IPS DF 6.9 (cell line): ENCODE measurements at regions not wholly inside any gene's neighbourhood (a gene's known extent, or its start where the extent isn't known, plus 50 kb on each side); places are given as distances from the start of the nearest gene placed in this dataset.
"Not testable (repeated sequence)": the region's sequence is repeated elsewhere in the genome, so short reads cannot be mapped to it uniquely, and the experiment has no call there.

Experiments used
- DNase-seq: peaks from one replicate; pipeline ENCODE4 v3.0.0-alpha.2; 2013; ENCODE audit warnings: low read depth, low spot score
- H3K27ac ChIP-seq: one replicate; pipeline ENCODE4 v1.5.1; 2013; ENCODE audit warnings: low read length, control low read depth
- H3K27me3 ChIP-seq: 2 replicates; pipeline ENCODE4 v1.6.1; 2013; ENCODE audit warnings: mild to moderate bottlenecking, low read length; ENCODE audit not compliant: control insufficient read depth, insufficient read depth
- H3K36me3 ChIP-seq: 2 replicates; pipeline ENCODE4 v1.6.1; 2013; ENCODE audit warnings: low read length; ENCODE audit not compliant: control insufficient read depth, insufficient read depth
- H3K4me1 ChIP-seq: 2 replicates; pipeline ENCODE4 v1.6.1; 2013; ENCODE audit warnings: low read length; ENCODE audit not compliant: control insufficient read depth, insufficient read depth
- H3K4me3 ChIP-seq: 2 replicates; pipeline ENCODE4 v1.5.1; 2013; ENCODE audit warnings: mild to moderate bottlenecking, low read length
- H3K9me3 ChIP-seq: 2 replicates; pipeline ENCODE4 v1.6.1; 2013; ENCODE audit warnings: low read length, inconsistent platforms; ENCODE audit not compliant: control insufficient read depth, insufficient read depth
- WGBS: extraction: QIAGEN DNeasy Blood & Tissue Kit; methylation state at CpG from one replicate; pipeline ENCODE4 v1.1.7; 2013; ENCODE audit warnings: mixed read lengths, missing lambda C conversion rate; ENCODE audit not compliant: insufficient read length, insufficient coverage; 5-methylcytosine and 5-hydroxymethylcytosine counted together

DNA sequence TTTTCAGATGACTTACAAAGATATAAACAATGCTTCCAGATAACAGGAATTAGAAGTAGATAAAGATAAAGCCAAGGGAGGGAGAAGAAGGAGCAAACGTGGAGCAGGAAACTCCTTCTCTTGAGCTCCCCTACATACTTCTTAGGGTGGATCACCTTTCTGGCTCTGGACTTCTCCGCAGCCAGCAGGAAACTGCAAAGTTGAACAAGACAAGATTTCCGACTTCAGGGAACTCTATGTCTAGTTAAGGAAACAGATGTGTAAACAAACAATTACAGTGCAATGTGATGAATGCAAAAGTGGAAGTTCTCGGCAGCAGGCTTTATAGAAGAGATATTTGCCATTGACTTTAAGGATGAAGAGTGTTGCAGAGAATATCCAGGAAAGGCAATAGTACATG, 134.0 kb upstream of the MARCKS start:
- Histone ChIP-seq H3K4me1 (no peaks in the 10 kb centered on the region), H3K36me3 (no peaks in the 10 kb centered on the region), H3K9me3 (no peaks in the 10 kb centered on the region), H3K4me3 (no peak overlapping the region), H3K27me3 (no peaks in the 10 kb centered on the region), H3K27ac (no peak overlapping the region)
- no CpG with 5 or more reads among the region's 4 CpGs for WGBS
- DNase-seq, result no peak

DNA sequence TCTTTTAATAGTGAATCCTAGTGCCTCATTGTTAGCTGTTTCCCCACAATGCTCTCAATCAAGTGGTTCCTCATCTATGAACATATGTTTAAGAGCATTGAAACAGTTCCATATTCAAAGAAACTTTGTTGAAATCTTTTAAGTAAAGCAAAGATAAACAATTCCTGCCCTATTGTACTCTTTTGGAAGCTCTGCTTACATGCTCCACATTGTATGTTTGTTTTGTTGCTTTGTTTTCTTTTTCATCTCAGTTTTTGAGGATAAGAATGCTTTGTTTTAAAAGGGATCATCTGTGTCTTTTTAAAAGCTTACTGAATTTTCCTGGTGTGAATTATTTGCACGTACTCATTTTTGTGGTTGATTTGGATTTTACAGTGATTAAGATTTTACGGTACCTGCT, 132.2 kb upstream of the MARCKS start:
- not testable (repeated sequence) for H3K4me1 ChIP-seq, DNase-seq, H3K36me3 ChIP-seq, H3K4me3 ChIP-seq, H3K27ac ChIP-seq, H3K9me3 ChIP-seq, H3K27me3 ChIP-seq
- no CpG with 5 or more reads among the region's 2 CpGs for WGBS

DNA sequence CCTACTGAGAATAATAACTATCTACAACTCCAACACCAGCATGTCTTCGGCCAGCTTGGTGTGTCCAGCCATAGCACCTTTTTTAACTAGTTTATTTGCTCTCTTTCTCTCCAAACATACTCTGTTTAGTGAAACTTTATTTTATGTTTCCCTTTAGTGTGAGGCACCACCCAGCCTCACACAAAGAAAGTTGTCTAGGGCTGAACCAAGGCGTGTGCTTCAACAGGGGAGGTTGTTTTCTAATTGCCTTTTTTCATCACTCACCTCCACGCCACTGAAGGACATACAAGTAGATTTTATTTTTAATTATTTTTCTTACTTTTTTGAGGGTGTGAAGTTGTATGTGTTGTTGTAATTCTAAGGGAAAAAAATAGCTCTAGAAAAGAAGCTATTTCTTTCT, 125.6 kb upstream of the MARCKS start:
- H3K27me3 ChIP-seq, result no peaks in the 10 kb centered on the region
- no peaks in the 10 kb centered on the region for H3K36me3 ChIP-seq
- no peak for DNase-seq
- no peak overlapping the region for H3K4me3 ChIP-seq
- H3K4me1 ChIP-seq, result no peaks in the 10 kb centered on the region
- H3K27ac ChIP-seq, result no peak overlapping the region
- H3K9me3 ChIP-seq, result no peaks in the 10 kb centered on the region
- WGBS, result no CpG with 5 or more reads among the region's 3 CpGs

- no CpG with 5 or more reads among the region's 4 CpGs for WGBS
- H3K27ac ChIP-seq, result no peak overlapping the region
Observed at GRCh38 chr6:113732384-113732966, 124.7 kb upstream of the MARCKS start.

GRCh38 chr6:113733381-113733780, 123.8 kb upstream of the MARCKS start:
- no CpG with 5 or more reads among the region's 3 CpGs for WGBS
- DNase-seq, result no peak
- Histone ChIP-seq H3K27me3 (no peaks in the 10 kb centered on the region), H3K27ac (no peak overlapping the region), H3K36me3 (no peaks in the 10 kb centered on the region), H3K9me3 (no peaks in the 10 kb centered on the region), H3K4me3 (no peak overlapping the region), H3K4me1 (no peaks in the 10 kb centered on the region)

More at GRCh38 chr6:113732384-113732966, 124.7 kb upstream of the MARCKS start:
- Histone ChIP-seq H3K4me1 (no peaks in the 10 kb centered on the region), H3K4me3 (no peak overlapping the region), H3K9me3 (no peaks in the 10 kb centered on the region), H3K36me3 (no peaks in the 10 kb centered on the region), H3K27me3 (no peaks in the 10 kb centered on the region)
- DNase-seq, result no peak

DNA sequence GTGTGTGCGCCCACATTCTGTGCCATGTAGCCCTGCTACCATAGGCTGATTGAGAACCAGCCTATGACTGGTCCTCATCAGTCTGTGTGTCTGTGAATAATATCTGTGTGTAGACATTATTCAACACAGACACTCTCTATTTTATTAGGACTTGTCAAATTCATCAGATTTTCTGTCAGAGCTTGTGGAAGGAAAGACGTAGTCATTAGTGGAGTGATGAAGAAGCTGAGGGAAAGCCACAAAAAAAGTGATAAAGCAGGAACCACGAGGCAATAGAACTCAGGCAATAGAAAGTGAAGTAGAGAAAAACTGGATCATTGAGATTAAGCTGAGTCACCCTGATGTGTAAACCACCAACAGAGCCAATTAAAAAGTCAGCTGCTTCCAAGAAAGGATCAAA, 122.2 kb upstream of the MARCKS start:
- Histone ChIP-seq H3K27me3 (no peaks in the 10 kb centered on the region), H3K4me3 (no peak overlapping the region), H3K36me3 (no peaks in the 10 kb centered on the region), H3K4me1 (no peaks in the 10 kb centered on the region), H3K27ac (no peak overlapping the region), H3K9me3 (no peaks in the 10 kb centered on the region)
- no CpG with 5 or more reads among the region's 3 CpGs for WGBS
- DNase-seq, result no peak

DNA sequence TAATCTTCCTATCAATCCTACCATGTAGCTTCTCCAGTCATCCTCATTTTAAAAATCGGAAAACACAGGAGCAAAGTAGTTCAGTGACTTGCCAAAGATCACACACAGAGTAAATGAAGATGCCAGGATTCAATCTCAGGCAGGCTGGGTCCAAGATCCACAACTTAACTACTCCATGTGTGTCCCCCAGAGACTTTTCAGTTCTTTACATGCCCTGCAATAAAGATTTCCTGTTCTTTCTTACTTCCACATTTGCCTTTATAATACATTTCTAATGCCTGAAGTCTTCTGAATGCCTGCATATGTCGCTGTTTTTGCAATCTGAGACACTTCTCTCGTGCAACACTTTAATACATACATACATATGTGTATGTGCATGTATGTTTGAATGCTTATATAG, 121.7 kb upstream of the MARCKS start:
- Histone ChIP-seq H3K9me3 (no peaks in the 10 kb centered on the region), H3K4me1 (no peaks in the 10 kb centered on the region), H3K27me3 (no peaks in the 10 kb centered on the region), H3K36me3 (no peaks in the 10 kb centered on the region), H3K4me3 (no peak overlapping the region), H3K27ac (no peak overlapping the region)
- DNase-seq, result no peak
- WGBS, result no CpG with 5 or more reads among the region's 3 CpGs

GRCh38 chr6:113736978-113737377, 120.2 kb upstream of the MARCKS start:
- no peak for DNase-seq
- H3K4me1 ChIP-seq, result no peaks in the 10 kb centered on the region
- H3K36me3 ChIP-seq, result no peaks in the 10 kb centered on the region
- no peak overlapping the region for H3K27ac ChIP-seq
- H3K4me3 ChIP-seq, result no peak overlapping the region
- no peaks in the 10 kb centered on the region for H3K27me3 ChIP-seq
- no peaks in the 10 kb centered on the region for H3K9me3 ChIP-seq

GRCh38 chr6:113739041-113739655, 118.0 kb upstream of the MARCKS start:
- Histone ChIP-seq H3K4me1 (no peaks in the 10 kb centered on the region), H3K27me3 (no peaks in the 10 kb centered on the region), H3K9me3 (no peaks in the 10 kb centered on the region), H3K27ac (no peak overlapping the region), H3K36me3 (no peaks in the 10 kb centered on the region), H3K4me3 (no peak overlapping the region)
- DNase-seq, result no peak
- no CpG with 5 or more reads among the region's 4 CpGs for WGBS

- H3K27ac ChIP-seq, result no peak overlapping the region
- H3K9me3 ChIP-seq, result no peaks in the 10 kb centered on the region
- H3K27me3 ChIP-seq, result no peaks in the 10 kb centered on the region
- DNase-seq, result no peak
- H3K36me3 ChIP-seq, result no peaks in the 10 kb centered on the region
- no peak overlapping the region for H3K4me3 ChIP-seq
- H3K4me1 ChIP-seq, result no peaks in the 10 kb centered on the region
Observed at GRCh38 chr6:113741651-113742050, 115.5 kb upstream of the MARCKS start.

- WGBS, result no CpG with 5 or more reads among the region's 4 CpGs
- Histone ChIP-seq H3K27me3 (no peaks in the 10 kb centered on the region), H3K36me3 (no peaks in the 10 kb centered on the region), H3K27ac (no peak overlapping the region), H3K9me3 (no peaks in the 10 kb centered on the region), H3K4me1 (no peaks in the 10 kb centered on the region), H3K4me3 (no peak overlapping the region)
- DNase-seq, result no peak
Observed at GRCh38 chr6:113742342-113742741, 114.8 kb upstream of the MARCKS start.
